Middle frontal gyrus (tissue), 1 donor: ENCODE measurements at regions not wholly inside any gene's neighbourhood (a gene's known extent, or its start where the extent isn't known, plus 50 kb on each side); places are given as distances from the start of the nearest gene placed in this dataset.
A peak's percentile ranks its signal among the peaks of the same experiment; 100 is the strongest.
"Not testable (repeated sequence)": the region's sequence is repeated elsewhere in the genome, so short reads cannot be mapped to it uniquely, and the experiment has no call there.

Experiments used
- DNase-seq: peaks from one replicate; pipeline ENCODE4 v3.0.0-alpha.2; 2015; ENCODE audit warnings: low spot score; ENCODE audit errors: extremely low spot score

DNA sequence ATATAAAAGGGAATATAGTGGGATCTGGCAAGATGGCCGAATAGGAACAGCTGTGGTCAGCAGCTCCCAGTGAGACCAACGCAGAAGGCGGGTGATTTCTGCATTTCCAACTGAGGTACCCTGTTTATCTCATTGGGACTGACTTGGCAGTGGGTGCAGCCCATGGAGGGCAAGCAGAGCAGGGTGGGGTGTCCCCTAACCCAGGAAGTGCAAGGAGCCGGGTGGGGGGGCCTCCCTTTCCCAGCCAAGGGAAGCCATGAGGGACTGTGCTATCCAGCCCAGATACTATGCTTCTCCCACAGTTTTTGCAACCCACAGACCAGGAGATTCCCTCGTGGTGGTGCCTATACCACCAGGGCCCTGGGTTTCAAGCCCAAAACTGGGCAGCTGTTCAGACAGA, 342.4 kb downstream of the RPS29 start:
- not testable (repeated sequence) for DNase-seq

- no peak for DNase-seq
Observed at GRCh38 chr14:49240383-49240782, 345.8 kb downstream of the RPS29 start.

DNA sequence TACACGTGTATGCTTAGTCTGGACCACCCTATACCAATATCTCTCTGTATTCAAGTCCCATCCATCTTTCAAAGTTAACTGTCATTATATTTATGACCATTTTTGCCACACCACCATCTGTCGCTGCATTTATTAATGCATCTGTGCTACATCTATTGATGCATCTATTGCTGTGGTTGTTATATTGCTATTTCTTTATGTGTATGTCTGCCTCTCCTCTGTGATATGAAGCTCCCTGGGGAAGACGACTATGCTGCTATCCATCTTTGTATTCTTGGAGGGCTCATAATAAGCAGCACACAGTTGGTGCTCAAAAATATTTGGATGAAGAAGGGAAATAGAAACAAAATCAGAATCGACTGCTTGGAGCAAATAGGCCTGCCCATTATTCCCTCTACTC, 357.6 kb downstream of the RPS29 start:
- DNase-seq, result no peak

DNA sequence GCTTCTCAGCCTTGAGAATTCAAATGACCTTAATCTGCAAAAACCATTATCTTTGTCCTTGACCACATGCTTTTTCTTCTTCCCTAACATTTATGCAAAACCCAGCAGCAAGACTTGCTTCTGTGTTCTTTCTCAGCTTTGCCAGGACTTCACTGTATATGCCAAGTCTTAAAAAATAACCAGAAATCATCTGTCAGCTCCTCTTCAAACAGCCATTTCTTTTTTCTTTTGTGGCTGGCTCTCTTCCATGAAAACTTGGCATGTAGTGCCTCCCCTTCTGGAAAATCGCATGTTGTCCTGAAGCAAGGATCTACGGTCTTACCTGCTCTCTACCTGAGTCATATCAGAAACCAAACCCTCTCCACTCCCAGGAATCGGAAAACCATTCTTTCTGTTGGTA, 364.9 kb downstream of the RPS29 start:
- no peak for DNase-seq

- no peak for DNase-seq
Observed at GRCh38 chr14:49220492-49220891, 365.7 kb downstream of the RPS29 start.

DNA sequence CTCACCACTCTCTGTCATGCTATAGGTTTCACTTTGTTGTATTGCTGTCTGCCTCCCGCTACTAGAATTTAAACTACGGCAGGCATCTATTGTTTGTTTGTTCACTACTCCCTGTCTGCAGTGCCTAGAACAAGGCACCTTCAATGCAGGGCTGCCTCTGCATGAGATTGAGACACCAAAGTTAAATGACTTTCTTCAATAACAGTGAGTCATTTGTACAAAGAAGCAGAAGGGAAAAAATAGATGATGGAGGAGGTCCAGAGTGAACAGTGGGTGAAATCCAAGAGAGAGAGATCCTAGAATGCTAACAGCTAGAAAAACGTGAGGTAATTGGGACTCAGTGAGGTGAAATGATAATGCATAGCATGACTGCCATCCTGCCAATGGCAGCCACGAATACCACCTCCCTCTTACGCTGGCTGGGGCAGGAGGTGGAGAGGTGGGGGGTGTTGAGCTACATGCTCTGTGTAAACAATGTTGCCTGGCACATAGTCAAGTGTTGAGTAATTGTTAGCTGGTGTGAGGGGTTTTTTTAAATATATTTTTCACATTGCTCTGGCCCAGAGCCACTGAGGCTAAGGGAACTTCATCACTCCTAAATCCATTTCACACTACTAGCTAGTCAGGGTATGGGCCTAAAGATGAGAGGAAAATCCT, 367.6 kb downstream of the RPS29 start:
- DNase-seq, result no peak

- no peak for DNase-seq
Observed at GRCh38 chr14:49212721-49213120, 373.5 kb downstream of the RPS29 start.

DNA sequence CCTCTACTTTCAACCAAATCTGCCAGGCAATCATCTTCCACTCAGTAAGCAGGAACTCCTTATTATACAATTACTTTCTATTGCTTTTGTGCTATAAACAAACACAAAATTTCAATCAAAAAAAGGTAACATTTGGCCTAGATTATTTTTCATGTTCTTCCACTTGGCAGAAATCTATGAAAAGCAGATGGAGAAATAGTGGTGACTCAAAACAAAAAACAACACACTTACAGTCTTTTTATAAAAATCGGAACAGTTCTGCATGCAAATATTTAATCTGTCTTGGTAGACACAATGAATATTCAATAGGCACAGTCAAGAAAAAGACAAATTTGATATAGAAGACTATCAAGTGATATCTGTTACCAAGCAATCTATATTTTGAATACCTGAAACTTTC, 376.8 kb downstream of the RPS29 start:
- DNase-seq, result no peak

GRCh38 chr14:49206828-49207227, 379.4 kb downstream of the RPS29 start:
- DNase-seq, result no peak

- DNase-seq, result no peak
Observed at GRCh38 chr14:49203676-49204075, 382.5 kb downstream of the RPS29 start.

- DNase-seq, result no peak
Observed at GRCh38 chr14:49199159-49199558, 387.0 kb downstream of the RPS29 start.

DNA sequence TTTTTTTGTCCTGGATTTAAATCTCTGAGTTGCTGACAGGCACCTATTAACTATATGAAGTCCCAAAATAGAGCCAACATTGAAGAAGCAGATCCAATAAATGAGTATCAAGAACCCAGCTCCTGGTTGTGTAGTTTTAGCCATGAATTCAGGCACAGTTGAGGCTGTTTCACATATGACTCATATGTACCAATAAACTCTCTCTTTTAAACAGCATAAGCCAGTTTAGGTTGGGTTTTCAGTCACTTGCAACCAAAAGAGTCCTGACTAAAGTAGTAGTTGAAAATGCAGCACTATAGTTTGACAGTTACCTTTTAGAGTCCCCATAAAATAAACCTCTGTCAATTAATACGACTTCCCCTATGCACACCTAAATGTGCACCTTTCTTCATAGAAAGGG, 389.9 kb downstream of the RPS29 start:
- DNase-seq, result no peak

GRCh38 chr14:49194067-49194466, 392.1 kb downstream of the RPS29 start:
- peak; percentile 22 for DNase-seq

- no peak for DNase-seq
Observed at GRCh38 chr14:49193332-49194065, 392.7 kb downstream of the RPS29 start.

DNA sequence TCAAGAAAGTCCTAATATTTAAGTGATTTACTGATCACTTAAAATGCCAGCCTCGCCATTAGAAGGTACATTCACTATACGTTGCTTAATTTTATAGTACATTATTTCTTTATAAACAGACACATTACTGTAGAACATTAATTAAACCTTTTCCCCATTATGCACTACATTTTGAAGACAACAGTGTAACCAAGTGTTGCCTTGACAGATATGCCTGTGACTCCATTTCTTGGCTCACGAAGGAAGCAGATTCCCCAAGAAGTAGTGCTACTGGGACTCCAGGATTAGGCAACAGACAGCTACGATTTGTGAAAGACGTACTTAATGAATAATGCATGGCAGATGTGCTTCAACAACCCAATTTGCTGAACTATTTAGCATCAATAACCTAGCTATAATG, 394.8 kb downstream of the RPS29 start:
- DNase-seq, result no peak

GRCh38 chr14:49189375-49189774, 396.8 kb downstream of the RPS29 start:
- no peak for DNase-seq

DNA sequence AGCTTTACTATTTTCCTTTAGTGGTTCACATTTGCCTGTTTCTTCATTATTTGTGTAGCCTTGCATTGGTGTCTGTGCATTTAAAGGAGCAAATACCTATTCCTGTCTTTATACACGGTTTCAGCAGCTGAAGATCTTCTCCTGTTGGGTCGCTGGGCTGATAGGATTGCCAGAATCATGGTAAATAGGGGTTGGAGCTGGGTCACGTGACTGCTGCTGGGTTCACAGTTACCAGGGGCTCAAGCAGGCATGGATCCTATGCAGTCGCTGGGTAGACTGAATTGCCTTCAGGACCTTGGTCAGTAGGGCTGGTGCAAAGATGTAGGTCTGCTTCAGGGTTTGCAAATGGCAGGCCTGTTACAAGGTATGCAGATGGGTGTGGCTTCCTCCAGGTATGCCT, 398.4 kb downstream of the RPS29 start:
- DNase-seq, result no peak

DNA sequence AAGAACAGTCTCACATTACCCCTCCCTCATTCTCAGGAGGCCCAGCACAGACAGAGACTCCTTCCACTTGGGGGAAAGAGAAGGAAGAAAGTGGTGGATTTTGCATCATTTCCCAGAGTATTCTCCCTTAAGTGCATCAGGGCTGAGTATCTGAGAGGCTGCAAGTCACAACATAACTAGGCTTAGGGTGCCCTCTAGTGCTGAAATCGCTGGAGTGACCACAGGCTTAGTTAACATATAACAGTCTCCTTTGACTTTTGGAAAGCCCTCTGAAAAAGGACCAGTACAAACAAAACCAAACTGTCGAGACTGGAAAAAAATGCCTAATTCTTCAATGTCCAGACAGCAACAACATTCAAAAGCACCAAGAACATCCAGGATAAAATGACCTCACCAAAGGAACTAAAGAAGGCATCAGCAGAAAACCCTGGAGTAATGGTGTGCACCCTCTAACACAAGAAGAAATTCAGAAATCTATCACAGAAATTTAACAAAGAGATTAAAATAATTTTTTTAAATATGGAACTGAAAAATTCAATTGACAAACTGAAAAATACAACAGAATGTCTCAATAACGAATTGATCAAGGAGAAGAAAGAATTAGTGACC, 412.3 kb downstream of the RPS29 start:
- DNase-seq, result peak; percentile 4

GRCh38 chr14:49164074-49164473, 422.1 kb downstream of the RPS29 start:
- DNase-seq, result no peak

GRCh38 chr14:49160983-49161382, 425.2 kb downstream of the RPS29 start:
- no peak for DNase-seq

DNA sequence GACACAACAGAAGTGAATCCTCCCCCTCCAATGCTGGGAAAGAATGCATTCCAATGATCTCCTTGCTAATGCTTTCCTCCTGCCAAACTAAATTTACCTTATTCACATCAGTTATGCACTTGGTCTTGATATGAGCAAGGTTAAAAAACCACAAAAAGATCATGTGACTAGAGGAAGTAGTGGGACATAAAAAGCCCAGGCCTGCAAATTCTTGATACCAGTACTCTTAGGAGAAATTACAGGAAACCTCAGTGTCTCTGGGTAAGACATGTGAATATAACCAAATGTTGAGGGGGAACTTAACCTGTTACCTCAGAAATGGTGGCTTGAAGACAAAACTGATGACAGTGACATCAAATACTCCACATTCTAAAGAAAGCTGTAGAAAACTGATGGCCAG, 427.1 kb downstream of the RPS29 start:
- no peak for DNase-seq

DNA sequence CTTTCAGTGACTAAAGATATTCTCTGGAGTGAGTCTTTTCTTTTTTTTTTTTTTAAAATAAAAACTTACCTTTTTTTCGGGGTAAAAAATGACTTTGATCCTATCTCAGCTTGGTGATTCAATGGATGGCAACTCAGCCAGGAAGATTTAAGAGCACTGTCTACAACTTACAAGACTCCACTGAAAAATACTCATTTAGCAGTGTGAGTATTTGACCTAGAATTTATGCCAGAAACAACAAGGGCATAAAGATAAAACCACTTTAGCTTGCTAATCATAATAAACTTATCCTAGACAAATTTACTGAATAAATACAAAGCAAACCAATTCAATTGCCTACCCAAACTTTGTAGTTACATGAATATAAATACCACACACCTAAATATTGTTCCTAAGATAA, 446.6 kb downstream of the RPS29 start:
- DNase-seq, result no peak

DNA sequence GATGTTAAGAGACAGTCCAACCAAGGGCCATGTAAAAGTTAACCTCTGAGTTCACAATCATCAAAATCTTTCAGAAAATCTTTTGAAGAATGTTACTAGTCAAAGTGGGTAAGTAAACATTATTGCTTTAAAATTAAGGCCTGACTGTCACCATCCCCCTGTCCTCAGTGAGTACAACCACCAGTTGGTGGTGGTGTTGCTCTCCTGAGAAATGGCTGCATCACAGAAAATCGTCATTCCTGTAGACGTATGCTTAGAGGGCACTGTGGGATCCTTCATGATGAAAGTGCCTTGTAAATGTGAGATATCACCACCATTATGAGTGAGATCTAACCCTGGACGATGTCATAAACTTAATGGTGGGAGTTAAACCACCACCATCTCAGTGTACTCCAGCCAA, 451.2 kb downstream of the RPS29 start:
- no peak for DNase-seq
